Liver (tissue), 7 donors: ENCODE measurements at regions not wholly inside any gene's neighbourhood (a gene's known extent, or its start where the extent isn't known, plus 50 kb on each side); places are given as distances from the start of the nearest gene placed in this dataset.

Experiments
- DNase-seq: peaks from one replicate; pipeline ENCODE4 v3.0.0-alpha.2; 2017; ENCODE audit warnings: low spot score
- H3K27ac ChIP-seq, 2 donors: one replicate each; pipeline ENCODE4 v1.7.0; 2013; ENCODE audit warnings: inconsistent platforms in 2 of 2, low read length in 2 of 2, control low read depth in 1 of 2, low read depth in 1 of 2, mild to moderate bottlenecking in 1 of 2
- H3K27me3 ChIP-seq, 4 donors: one replicate each; pipeline versions ENCODE4 v1.6.1 to v1.7.0; 2013; ENCODE audit warnings: low read length in 3 of 4, inconsistent platforms in 1 of 4, mild to moderate bottlenecking in 1 of 4, moderate library complexity in 1 of 4; ENCODE audit not compliant: control insufficient read depth in 4 of 4, insufficient read depth in 4 of 4
- H3K36me3 ChIP-seq, 4 donors: one replicate each; pipeline versions ENCODE4 v1.6.1 to v1.7.0; 2013; ENCODE audit warnings: low read length in 3 of 4, mild to moderate bottlenecking in 3 of 4, low read depth in 1 of 4, moderate library complexity in 1 of 4; ENCODE audit not compliant: control insufficient read depth in 4 of 4, insufficient read depth in 3 of 4
- H3K4me1 ChIP-seq, 4 donors: one replicate each; pipeline versions ENCODE4 v1.6.1 to v1.7.0; 2013; ENCODE audit warnings: low read length in 3 of 4, mild to moderate bottlenecking in 3 of 4, moderate library complexity in 1 of 4; ENCODE audit not compliant: control insufficient read depth in 4 of 4, insufficient read depth in 4 of 4
- H3K4me3 ChIP-seq, 3 donors: one replicate each; pipeline versions ENCODE4 v1.6.1 to v1.7.0; 2013; ENCODE audit warnings: low read length in 3 of 3, control low read depth in 1 of 3, low read depth in 1 of 3, mild to moderate bottlenecking in 1 of 3
- H3K9ac ChIP-seq, 2 donors: one replicate each; pipeline ENCODE4 v1.7.0; 2013; ENCODE audit warnings: low read length in 2 of 2, mild to moderate bottlenecking in 2 of 2, moderate library complexity in 2 of 2, control low read depth in 1 of 2, low read depth in 1 of 2
- H3K9me3 ChIP-seq, 4 donors: one replicate each; pipeline versions ENCODE4 v1.6.1 to v1.7.0; 2013; ENCODE audit warnings: low read length in 3 of 4; ENCODE audit not compliant: control insufficient read depth in 4 of 4
- FOXA1 ChIP-seq: IDR thresholded peaks from 2 replicates; pipeline ENCODE4 v1.6.1; 2016; ENCODE audit warnings: antibody characterized with exemption
- FOXA2 ChIP-seq: IDR thresholded peaks from 2 replicates; pipeline ENCODE4 v1.6.1; 2016; ENCODE audit warnings: antibody characterized with exemption
- GABPA ChIP-seq, 2 donors: IDR thresholded peaks in 1 of 2; conservative IDR thresholded peaks in 1 of 2; 2 replicates each; pipeline ENCODE4 v1.6.1; 2016; ENCODE audit warnings: antibody characterized with exemption in 2 of 2, mild to moderate bottlenecking in 1 of 2, moderate library complexity in 1 of 2
- HNF4A ChIP-seq, 2 donors: conservative IDR thresholded peaks; 2 replicates each; pipeline ENCODE4 v1.6.1; 2016; ENCODE audit warnings: antibody characterized with exemption in 2 of 2, mild to moderate bottlenecking in 2 of 2
- HNF4G ChIP-seq: IDR thresholded peaks from 2 replicates; pipeline ENCODE4 v1.6.1; 2016; ENCODE audit warnings: antibody characterized with exemption
- MAX ChIP-seq: IDR thresholded peaks from 2 replicates; pipeline ENCODE4 v1.6.1; 2016; ENCODE audit warnings: antibody characterized with exemption
- NR2F2 ChIP-seq: IDR thresholded peaks from 2 replicates; pipeline ENCODE4 v1.6.1; 2016; ENCODE audit warnings: antibody characterized with exemption
- RXRA ChIP-seq, 2 donors: IDR thresholded peaks; 2 replicates each; pipeline ENCODE4 v1.6.1; 2017 to 2018; ENCODE audit warnings: antibody characterized with exemption in 2 of 2, mild to moderate bottlenecking in 1 of 2
- SP1 ChIP-seq: IDR thresholded peaks from 2 replicates; pipeline ENCODE4 v1.6.1; 2018; ENCODE audit warnings: antibody characterized with exemption, mild to moderate bottlenecking
- TAF1 ChIP-seq: conservative IDR thresholded peaks from 2 replicates; pipeline ENCODE4 v1.6.1; 2016; ENCODE audit warnings: antibody characterized with exemption, mild to moderate bottlenecking
- WGBS: extraction: QIAGEN DNeasy Blood & Tissue Kit; methylation state at CpG from one replicate; pipeline ENCODE4 v1.1.7; 2013; 5-methylcytosine and 5-hydroxymethylcytosine counted together
- TF ChIP-seq, protein P1 (sequence below): IDR thresholded peaks from 2 replicates; pipeline ENCODE4 v1.6.1; 2016; ENCODE audit warnings: antibody characterized with exemption
- TF ChIP-seq, protein P2 (sequence below): IDR thresholded peaks from 2 replicates; pipeline ENCODE4 v1.6.1; 2016; ENCODE audit warnings: antibody characterized with exemption
- TF ChIP-seq, protein P3 (sequence below): IDR thresholded peaks from 2 replicates; pipeline ENCODE4 v1.6.1; 2016; ENCODE audit warnings: antibody characterized with exemption, mild to moderate bottlenecking
- donor health status: healthy.
- donor health status: healthy.
- donor health status: healthy.
- donor health status: healthy.

- TF ChIP-seq HNF4G (no peak), MAX (no peak), RXRA (IDR thresholded peaks at IDR 0.05) (no peak), FOXA1 (no peak), GABPA (IDR thresholded peaks at IDR 0.05 in 1 of 2, conservative IDR thresholded peaks at IDR 0.05 in 1 of 2) (no peak), SP1 (no peak), HNF4A (conservative IDR thresholded peaks at IDR 0.05) (no peak), FOXA2 (no peak)
- TF ChIP-seq, protein P1, sequence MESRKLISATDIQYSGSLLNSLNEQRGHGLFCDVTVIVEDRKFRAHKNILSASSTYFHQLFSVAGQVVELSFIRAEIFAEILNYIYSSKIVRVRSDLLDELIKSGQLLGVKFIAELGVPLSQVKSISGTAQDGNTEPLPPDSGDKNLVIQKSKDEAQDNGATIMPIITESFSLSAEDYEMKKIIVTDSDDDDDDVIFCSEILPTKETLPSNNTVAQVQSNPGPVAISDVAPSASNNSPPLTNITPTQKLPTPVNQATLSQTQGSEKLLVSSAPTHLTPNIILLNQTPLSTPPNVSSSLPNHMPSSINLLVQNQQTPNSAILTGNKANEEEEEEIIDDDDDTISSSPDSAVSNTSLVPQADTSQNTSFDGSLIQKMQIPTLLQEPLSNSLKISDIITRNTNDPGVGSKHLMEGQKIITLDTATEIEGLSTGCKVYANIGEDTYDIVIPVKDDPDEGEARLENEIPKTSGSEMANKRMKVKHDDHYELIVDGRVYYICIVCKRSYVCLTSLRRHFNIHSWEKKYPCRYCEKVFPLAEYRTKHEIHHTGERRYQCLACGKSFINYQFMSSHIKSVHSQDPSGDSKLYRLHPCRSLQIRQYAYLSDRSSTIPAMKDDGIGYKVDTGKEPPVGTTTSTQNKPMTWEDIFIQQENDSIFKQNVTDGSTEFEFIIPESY: no peak
- TF ChIP-seq, protein P2, sequence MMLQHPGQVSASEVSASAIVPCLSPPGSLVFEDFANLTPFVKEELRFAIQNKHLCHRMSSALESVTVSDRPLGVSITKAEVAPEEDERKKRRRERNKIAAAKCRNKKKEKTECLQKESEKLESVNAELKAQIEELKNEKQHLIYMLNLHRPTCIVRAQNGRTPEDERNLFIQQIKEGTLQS: no peak
- TF ChIP-seq, protein P3, sequence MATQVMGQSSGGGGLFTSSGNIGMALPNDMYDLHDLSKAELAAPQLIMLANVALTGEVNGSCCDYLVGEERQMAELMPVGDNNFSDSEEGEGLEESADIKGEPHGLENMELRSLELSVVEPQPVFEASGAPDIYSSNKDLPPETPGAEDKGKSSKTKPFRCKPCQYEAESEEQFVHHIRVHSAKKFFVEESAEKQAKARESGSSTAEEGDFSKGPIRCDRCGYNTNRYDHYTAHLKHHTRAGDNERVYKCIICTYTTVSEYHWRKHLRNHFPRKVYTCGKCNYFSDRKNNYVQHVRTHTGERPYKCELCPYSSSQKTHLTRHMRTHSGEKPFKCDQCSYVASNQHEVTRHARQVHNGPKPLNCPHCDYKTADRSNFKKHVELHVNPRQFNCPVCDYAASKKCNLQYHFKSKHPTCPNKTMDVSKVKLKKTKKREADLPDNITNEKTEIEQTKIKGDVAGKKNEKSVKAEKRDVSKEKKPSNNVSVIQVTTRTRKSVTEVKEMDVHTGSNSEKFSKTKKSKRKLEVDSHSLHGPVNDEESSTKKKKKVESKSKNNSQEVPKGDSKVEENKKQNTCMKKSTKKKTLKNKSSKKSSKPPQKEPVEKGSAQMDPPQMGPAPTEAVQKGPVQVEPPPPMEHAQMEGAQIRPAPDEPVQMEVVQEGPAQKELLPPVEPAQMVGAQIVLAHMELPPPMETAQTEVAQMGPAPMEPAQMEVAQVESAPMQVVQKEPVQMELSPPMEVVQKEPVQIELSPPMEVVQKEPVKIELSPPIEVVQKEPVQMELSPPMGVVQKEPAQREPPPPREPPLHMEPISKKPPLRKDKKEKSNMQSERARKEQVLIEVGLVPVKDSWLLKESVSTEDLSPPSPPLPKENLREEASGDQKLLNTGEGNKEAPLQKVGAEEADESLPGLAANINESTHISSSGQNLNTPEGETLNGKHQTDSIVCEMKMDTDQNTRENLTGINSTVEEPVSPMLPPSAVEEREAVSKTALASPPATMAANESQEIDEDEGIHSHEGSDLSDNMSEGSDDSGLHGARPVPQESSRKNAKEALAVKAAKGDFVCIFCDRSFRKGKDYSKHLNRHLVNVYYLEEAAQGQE: no peak
- DNase-seq: no peak
- Histone ChIP-seq H3K9ac (no peak overlapping the region), H3K4me3 (no peak overlapping the region), H3K27me3 (peaks cover 0 to 6% (median 0%) of the 10 kb centered on the region in 4 donors), H3K36me3 (no peaks in the 10 kb centered on the region), H3K27ac (no peak overlapping the region), H3K9me3 (no peaks in the 10 kb centered on the region), H3K4me1 (no peaks in the 10 kb centered on the region)
- 85% methylated on average over 1 of the region's 1 CpG for WGBS
These were observed 86.9 kb upstream of the SLC24A3 start for GRCh38 chr20:19125508-19125907.

DNA sequence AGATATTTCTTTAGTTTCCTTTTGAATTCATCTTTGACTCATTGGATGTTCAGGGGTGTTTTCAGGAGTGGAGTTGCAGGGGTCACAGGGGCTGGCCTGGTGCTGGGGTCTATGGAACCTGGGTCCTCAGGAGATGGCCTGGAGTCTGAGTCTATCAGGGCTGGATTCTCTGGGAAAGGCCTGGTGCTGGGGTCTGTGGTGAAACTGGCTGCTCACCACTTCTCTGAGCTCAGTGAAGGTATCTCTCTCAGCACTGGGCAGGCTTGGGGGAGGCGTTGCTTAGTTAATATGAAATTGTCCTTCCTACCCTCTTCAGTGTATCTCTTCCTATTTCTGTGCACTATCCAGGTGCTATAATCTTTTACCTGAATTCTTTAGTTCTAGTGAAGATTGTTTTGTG lies 83.1 kb upstream of the SLC24A3 start:
- Histone ChIP-seq H3K27ac (no peak overlapping the region), H3K27me3 (peaks cover 0 to 3% (median 0%) of the 10 kb centered on the region in 4 donors), H3K4me3 (no peak overlapping the region), H3K9me3 (peaks cover 0 to 5% (median 1%) of the 10 kb centered on the region in 4 donors), H3K9ac (no peak overlapping the region), H3K36me3 (no peaks in the 10 kb centered on the region), H3K4me1 (no peaks in the 10 kb centered on the region)
- no peak for TF ChIP-seq HNF4A (conservative IDR thresholded peaks at IDR 0.05)
- TF ChIP-seq TAF1: no peak
- no peak for TF ChIP-seq FOXA1
- TF ChIP-seq, protein P2: no peak
- no peak for TF ChIP-seq NR2F2
- TF ChIP-seq FOXA2: no peak
- TF ChIP-seq, protein P1: no peak
- no peak for TF ChIP-seq RXRA (IDR thresholded peaks at IDR 0.05)
- WGBS: 85% methylated on average over 1 of the region's 1 CpG
- DNase-seq: no peak
